Breast epithelium (tissue), 3 donors: ENCODE measurements at regions not wholly inside any gene's neighbourhood (a gene's known extent, or its start where the extent isn't known, plus 50 kb on each side); places are given as distances from the start of the nearest gene placed in this dataset.

Source experiments
- POLR2A ChIP-seq: fragments of 450-650 bp; IDR thresholded peaks from one replicate; pipeline ENCODE4 v1.6.1; 2016; ENCODE audit warnings: antibody characterized with exemption, mild to moderate bottlenecking, moderate library complexity
- POLR2AphosphoS5 ChIP-seq, 3 donors: sonication (generic); formaldehyde crosslinking; IDR thresholded peaks; one replicate each; pipeline ENCODE4 v1.6.1; 2017; ENCODE audit warnings: antibody characterized with exemption in 3 of 3
- TF ChIP-seq, protein P1 (sequence below), 3 donors: fragments of 450-650 bp; IDR thresholded peaks; one replicate each; pipeline ENCODE4 v1.5.1; 2016 to 2017; ENCODE audit warnings: antibody characterized with exemption in 3 of 3, mild to moderate bottlenecking in 3 of 3, moderate library complexity in 3 of 3

DNA sequence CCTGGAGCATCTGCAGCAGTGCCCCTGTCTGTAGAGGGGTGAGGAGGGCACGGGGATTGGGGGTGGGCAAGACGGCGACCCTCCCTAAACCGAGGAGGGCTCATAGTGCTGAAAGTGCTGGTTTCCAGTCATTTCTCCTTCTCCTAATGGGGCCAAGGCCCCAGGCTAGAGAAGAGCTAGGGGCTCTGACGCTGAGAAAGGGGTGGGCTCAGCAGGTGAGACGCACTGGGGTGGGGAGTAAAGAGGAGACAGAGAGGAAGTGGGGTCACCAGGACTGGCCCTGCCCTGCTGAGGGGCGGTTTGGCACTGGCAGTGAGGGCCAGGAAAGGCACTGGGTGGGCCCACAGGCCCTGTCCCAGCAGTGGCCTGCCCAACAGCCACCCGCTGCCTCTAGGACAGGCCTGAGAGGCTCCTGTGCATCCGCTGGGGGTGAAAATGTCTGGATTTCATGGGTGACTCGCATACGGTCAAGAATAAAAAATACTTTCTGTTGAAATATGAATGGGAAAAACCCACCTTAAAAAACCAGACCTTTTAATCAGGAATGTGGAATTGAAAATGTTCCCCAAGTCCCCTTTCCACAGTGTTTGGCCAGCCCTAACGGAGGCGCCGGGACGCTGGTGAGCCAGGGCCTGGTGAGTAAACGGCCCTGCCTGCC, 122.4 kb upstream of the SMURF2 start:
- TF ChIP-seq, protein P1, sequence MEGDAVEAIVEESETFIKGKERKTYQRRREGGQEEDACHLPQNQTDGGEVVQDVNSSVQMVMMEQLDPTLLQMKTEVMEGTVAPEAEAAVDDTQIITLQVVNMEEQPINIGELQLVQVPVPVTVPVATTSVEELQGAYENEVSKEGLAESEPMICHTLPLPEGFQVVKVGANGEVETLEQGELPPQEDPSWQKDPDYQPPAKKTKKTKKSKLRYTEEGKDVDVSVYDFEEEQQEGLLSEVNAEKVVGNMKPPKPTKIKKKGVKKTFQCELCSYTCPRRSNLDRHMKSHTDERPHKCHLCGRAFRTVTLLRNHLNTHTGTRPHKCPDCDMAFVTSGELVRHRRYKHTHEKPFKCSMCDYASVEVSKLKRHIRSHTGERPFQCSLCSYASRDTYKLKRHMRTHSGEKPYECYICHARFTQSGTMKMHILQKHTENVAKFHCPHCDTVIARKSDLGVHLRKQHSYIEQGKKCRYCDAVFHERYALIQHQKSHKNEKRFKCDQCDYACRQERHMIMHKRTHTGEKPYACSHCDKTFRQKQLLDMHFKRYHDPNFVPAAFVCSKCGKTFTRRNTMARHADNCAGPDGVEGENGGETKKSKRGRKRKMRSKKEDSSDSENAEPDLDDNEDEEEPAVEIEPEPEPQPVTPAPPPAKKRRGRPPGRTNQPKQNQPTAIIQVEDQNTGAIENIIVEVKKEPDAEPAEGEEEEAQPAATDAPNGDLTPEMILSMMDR (IDR thresholded peaks at IDR 0.05): no peak
- TF ChIP-seq POLR2A (no peak), POLR2AphosphoS5 (IDR thresholded peaks at IDR 0.05) (no peak)
